H1 (cell line): ENCODE measurements at regions not wholly inside any gene's neighbourhood (a gene's known extent, or its start where the extent isn't known, plus 50 kb on each side); places are given as distances from the start of the nearest gene placed in this dataset.

Experiments used
- RFX5 ChIP-seq: IDR thresholded peaks from 2 replicates; pipeline ENCODE4 v1.6.1; 2011; ENCODE audit warnings: low read depth, low read length, improper control_type of control experiment, borderline replicate concordance
- TBP ChIP-seq: IDR thresholded peaks from 2 replicates; pipeline ENCODE4 v1.6.1; 2011; ENCODE audit warnings: low read depth, low read length, improper control_type of control experiment
- YY1 ChIP-seq: IDR thresholded peaks from 2 replicates; pipeline ENCODE4 v1.6.1; 2011; ENCODE audit warnings: low read depth, mild to moderate bottlenecking, low read length

DNA sequence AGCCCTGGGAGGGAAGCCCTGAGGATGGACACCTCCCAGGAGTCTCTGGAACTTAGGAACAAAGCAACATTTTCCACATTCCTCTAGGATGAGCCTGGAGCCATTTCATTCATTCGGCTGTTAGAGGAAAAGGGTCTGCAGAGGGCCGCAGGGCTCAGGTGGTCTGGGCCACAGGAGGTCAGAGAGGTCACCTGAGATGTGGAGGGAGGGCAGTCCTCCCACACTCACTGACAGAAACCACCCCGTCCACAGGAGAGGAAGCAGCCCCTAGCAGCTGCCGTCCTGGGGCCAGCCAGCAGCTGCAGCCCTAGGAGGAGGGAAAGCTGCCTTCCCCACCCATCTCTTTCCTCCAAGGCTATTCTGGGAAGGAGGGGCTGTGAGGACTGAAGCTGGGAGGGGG lies 207.0 kb downstream of the CDC5L start (continued):
- no peak for TF ChIP-seq YY1
- TF ChIP-seq TBP, result no peak
- TF ChIP-seq RFX5, result no peak
